DOHH2 (cell line): ENCODE measurements at regions not wholly inside any gene's neighbourhood (a gene's known extent, or its start where the extent isn't known, plus 50 kb on each side); places are given as distances from the start of the nearest gene placed in this dataset.
"Not testable (repeated sequence)": the region's sequence is repeated elsewhere in the genome, so short reads cannot be mapped to it uniquely, and the experiment has no call there.

Source experiments
- H3F3A ChIP-seq: fragments of 200-600 bp; sonication (generic), shearing (Covaris generic); 2 replicates; pipeline ENCODE4 v1.6.0; 2016; ENCODE audit warnings: antibody characterized with exemption, mild to moderate bottlenecking; ENCODE audit not compliant: control insufficient read depth, insufficient read depth
- H3K27ac ChIP-seq: fragments of 200-600 bp; sonication (generic); 2 replicates; pipeline ENCODE4 v1.5.1; 2014; ENCODE audit warnings: low read depth, mild to moderate bottlenecking, low read length, moderate library complexity
- H3K27me3 ChIP-seq: fragments of 200-600 bp; sonication (generic); 2 replicates; pipeline ENCODE4 v1.6.1; 2014; ENCODE audit warnings: mild to moderate bottlenecking, low read length, mixed read lengths; ENCODE audit not compliant: control insufficient read depth
- H3K36me3 ChIP-seq: fragments of 200-600 bp; sonication (generic); 2 replicates; pipeline ENCODE4 v1.6.1; 2014; ENCODE audit warnings: mild to moderate bottlenecking, low read length, moderate library complexity, mixed read lengths; ENCODE audit not compliant: control insufficient read depth
- H3K4me1 ChIP-seq: fragments of 200-600 bp; sonication (generic); 2 replicates; pipeline ENCODE4 v1.6.1; 2014; ENCODE audit warnings: mild to moderate bottlenecking, low read length, mixed read lengths; ENCODE audit not compliant: control insufficient read depth
- H3K4me2 ChIP-seq: fragments of 200-600 bp; sonication (generic); 2 replicates; pipeline ENCODE4 v1.6.0; 2014; ENCODE audit warnings: mild to moderate bottlenecking, low read length, moderate library complexity
- H3K4me3 ChIP-seq: fragments of 200-600 bp; sonication (generic); 2 replicates; pipeline ENCODE4 v1.5.1; 2014; ENCODE audit warnings: mild to moderate bottlenecking, low read length, mixed read lengths
- H3K79me2 ChIP-seq: fragments of 200-600 bp; sonication (generic); 2 replicates; pipeline ENCODE4 v1.6.1; 2014; ENCODE audit warnings: mild to moderate bottlenecking, low read length, mixed read lengths; ENCODE audit not compliant: control insufficient read depth
- H3K9me2 ChIP-seq: fragments of 200-600 bp; sonication (generic); replicated peaks from 2 replicates; pipeline ENCODE4 v1.6.1; 2014; ENCODE audit warnings: mild to moderate bottlenecking, low read length, mixed read lengths; ENCODE audit not compliant: control insufficient read depth
- H3K9me3 ChIP-seq: fragments of 200-600 bp; sonication (generic); 2 replicates; pipeline ENCODE4 v1.6.1; 2014; ENCODE audit warnings: antibody characterized with exemption, low read length, mixed read lengths; ENCODE audit not compliant: control insufficient read depth, insufficient read depth
- H4K20me1 ChIP-seq: fragments of 200-600 bp; sonication (generic); 2 replicates; pipeline ENCODE4 v1.6.0; 2014; ENCODE audit warnings: low read depth, mild to moderate bottlenecking, antibody characterized with exemption, low read length, moderate library complexity; ENCODE audit not compliant: control insufficient read depth, insufficient read depth
- EZH2phosphoT487 ChIP-seq: fragments of 200-600 bp; sonication (generic); IDR thresholded peaks from 2 replicates; pipeline ENCODE4 v1.6.1; 2017; ENCODE audit warnings: borderline replicate concordance, mild to moderate bottlenecking, antibody characterized with exemption, low read length, moderate library complexity, mixed read lengths
- TF ChIP-seq, protein P1 (sequence below): fragments of 200-600 bp; sonication (generic); IDR thresholded peaks from one replicate; pipeline ENCODE4 v1.5.1; 2014; ENCODE audit warnings: antibody characterized with exemption, mild to moderate bottlenecking, low read depth, low read length; ENCODE audit not compliant: poor library complexity, severe bottlenecking

DNA sequence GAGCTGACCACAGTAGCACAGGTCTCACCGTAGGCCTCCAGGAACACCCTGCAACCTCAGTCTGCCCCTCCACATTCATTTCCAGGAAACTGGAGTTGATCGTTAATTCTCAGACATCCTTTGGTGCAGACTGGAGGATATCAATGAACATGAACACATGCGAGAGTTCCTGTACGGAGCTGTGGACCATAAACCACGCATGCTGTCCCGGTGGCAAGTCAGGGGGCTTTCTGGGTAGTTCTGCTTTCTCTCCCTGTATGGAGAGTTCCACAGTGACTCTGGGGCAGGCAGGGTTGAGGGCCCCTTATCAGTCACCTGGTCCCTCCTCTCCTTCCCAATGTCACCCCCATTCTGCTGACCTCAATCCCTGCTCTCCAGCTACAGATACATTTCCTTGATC lies 55.5 kb upstream of the URI1 start:
- no peaks in the 10 kb centered on the region for H3K27me3 ChIP-seq
- no peak overlapping the region for H3K27ac ChIP-seq
- no peaks in the 10 kb centered on the region for H3K4me1 ChIP-seq
- H3K79me2 ChIP-seq, result no peaks in the 10 kb centered on the region
- no peaks in the 10 kb centered on the region for H3F3A ChIP-seq
- H3K4me2 ChIP-seq, result no peak overlapping the region
- no peaks in the 10 kb centered on the region for H3K36me3 ChIP-seq
- no peaks in the 10 kb centered on the region for H3K9me3 ChIP-seq
- no peak overlapping the region for H3K4me3 ChIP-seq
- TF ChIP-seq, protein P1, sequence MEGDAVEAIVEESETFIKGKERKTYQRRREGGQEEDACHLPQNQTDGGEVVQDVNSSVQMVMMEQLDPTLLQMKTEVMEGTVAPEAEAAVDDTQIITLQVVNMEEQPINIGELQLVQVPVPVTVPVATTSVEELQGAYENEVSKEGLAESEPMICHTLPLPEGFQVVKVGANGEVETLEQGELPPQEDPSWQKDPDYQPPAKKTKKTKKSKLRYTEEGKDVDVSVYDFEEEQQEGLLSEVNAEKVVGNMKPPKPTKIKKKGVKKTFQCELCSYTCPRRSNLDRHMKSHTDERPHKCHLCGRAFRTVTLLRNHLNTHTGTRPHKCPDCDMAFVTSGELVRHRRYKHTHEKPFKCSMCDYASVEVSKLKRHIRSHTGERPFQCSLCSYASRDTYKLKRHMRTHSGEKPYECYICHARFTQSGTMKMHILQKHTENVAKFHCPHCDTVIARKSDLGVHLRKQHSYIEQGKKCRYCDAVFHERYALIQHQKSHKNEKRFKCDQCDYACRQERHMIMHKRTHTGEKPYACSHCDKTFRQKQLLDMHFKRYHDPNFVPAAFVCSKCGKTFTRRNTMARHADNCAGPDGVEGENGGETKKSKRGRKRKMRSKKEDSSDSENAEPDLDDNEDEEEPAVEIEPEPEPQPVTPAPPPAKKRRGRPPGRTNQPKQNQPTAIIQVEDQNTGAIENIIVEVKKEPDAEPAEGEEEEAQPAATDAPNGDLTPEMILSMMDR, result no peak
- no peak for TF ChIP-seq EZH2phosphoT487
- no peaks in the 10 kb centered on the region for H3K9me2 ChIP-seq
- no peaks in the 10 kb centered on the region for H4K20me1 ChIP-seq

- TF ChIP-seq, protein P1, result no peak
- TF ChIP-seq EZH2phosphoT487, result no peak
Observed at GRCh38 chr19:29887442-29887855, 54.6 kb upstream of the URI1 start.

DNA sequence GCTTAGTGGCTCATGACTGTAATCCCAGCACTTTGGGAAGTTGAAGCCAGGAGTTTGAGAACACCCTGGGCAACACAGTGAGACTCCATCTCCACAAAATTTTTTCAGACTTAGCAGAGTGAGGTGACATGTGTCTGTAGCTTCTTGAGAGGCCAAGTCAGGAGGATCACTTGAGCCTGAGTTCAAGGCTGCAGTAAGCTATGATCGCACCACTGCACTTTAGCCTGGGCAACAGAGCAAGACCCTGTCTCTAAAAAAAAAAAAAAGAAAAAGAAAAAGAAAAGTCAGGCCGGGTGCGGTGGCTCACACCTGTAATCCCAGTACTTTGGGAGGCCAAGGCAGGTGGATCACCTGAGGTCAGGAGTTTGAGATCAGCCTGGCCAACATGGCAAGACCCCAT lies 54.0 kb upstream of the URI1 start:
- H4K20me1 ChIP-seq, H3F3A ChIP-seq, H3K4me3 ChIP-seq, H3K79me2 ChIP-seq, H3K9me3 ChIP-seq, H3K36me3 ChIP-seq, H3K27ac ChIP-seq, H3K4me2 ChIP-seq, H3K4me1 ChIP-seq, H3K27me3 ChIP-seq, H3K9me2 ChIP-seq: not testable (repeated sequence)

More at GRCh38 chr19:29887442-29887855, 54.6 kb upstream of the URI1 start:
- Histone ChIP-seq H3K27me3 (no peaks in the 10 kb centered on the region), H3K4me2 (no peak overlapping the region), H3F3A (no peaks in the 10 kb centered on the region), H3K4me3 (no peak overlapping the region), H3K27ac (no peak overlapping the region), H3K36me3 (no peaks in the 10 kb centered on the region), H4K20me1 (no peaks in the 10 kb centered on the region), H3K9me3 (no peaks in the 10 kb centered on the region), H3K4me1 (no peaks in the 10 kb centered on the region), H3K79me2 (no peaks in the 10 kb centered on the region), H3K9me2 (no peaks in the 10 kb centered on the region)

- TF ChIP-seq, protein P1, result no peak
- TF ChIP-seq EZH2phosphoT487, result no peak
- no peaks in the 10 kb centered on the region for H3K27me3 ChIP-seq
- no peaks in the 10 kb centered on the region for H3F3A ChIP-seq
- H3K36me3 ChIP-seq, result no peaks in the 10 kb centered on the region
- no peaks in the 10 kb centered on the region for H3K79me2 ChIP-seq
- H3K9me2 ChIP-seq, result no peaks in the 10 kb centered on the region
- H3K9me3 ChIP-seq, result no peaks in the 10 kb centered on the region
- no peaks in the 10 kb centered on the region for H3K4me1 ChIP-seq
- H3K27ac ChIP-seq, result no peak overlapping the region
- no peak overlapping the region for H3K4me2 ChIP-seq
- H3K4me3 ChIP-seq, result no peak overlapping the region
- H4K20me1 ChIP-seq, result no peaks in the 10 kb centered on the region
Observed at GRCh38 chr19:29889702-29890101, 52.3 kb upstream of the URI1 start.
